ENCODE measurements at regions not wholly inside any gene's neighbourhood (a gene's known extent, or its start where the extent isn't known, plus 50 kb on each side); places are given as distances from the start of the nearest gene placed in this dataset.

- H2AFZ ChIP-seq (ENCODE audit: low read length), result no peak overlapping the region
- H3K27me3 ChIP-seq (replicated peaks in 1 of 4; ENCODE audit: control insufficient read depth in 3 of 4, extremely low read depth in 1 of 4, insufficient read depth in 3 of 4, low read length in 3 of 4), result no peaks in the 10 kb centered on the region
- no peak overlapping the region for H2BK20ac ChIP-seq (ENCODE audit: low read length)
- CTCF ChIA-PET (ENCODE audit: partially characterized antibody), result no interaction called here
- no peak overlapping the region for H2AK5ac ChIP-seq (ENCODE audit: low read depth, low read length)
- no peaks in the 10 kb centered on the region for H4K20me1 ChIP-seq (replicated peaks in 1 of 2; ENCODE audit: control insufficient read depth in 1 of 2, insufficient read depth in 2 of 2, low read length in 2 of 2)
- H2BK5ac ChIP-seq (ENCODE audit: low read depth, low read length), result no peak overlapping the region
- DNase-seq (ENCODE audit: low read depth in 1 of 2, low spot score in 2 of 2) (no peak), FAIRE-seq (no peak)
- H4K5ac ChIP-seq (ENCODE audit: insufficient read length, low read depth, low read length), result no peak overlapping the region
- H3K4me3 ChIP-seq (ENCODE audit: extremely low read depth in 1 of 4, insufficient read depth in 2 of 4, low read depth in 3 of 4, low read length in 4 of 4), result no peak overlapping the region
- H3K23me2 ChIP-seq (ENCODE audit: low read depth, low read length), result no peaks in the 10 kb centered on the region
- H2BK12ac ChIP-seq (ENCODE audit: low read depth, low read length), result no peak overlapping the region
- H3K4me2 ChIP-seq (ENCODE audit: insufficient read depth in 1 of 2, low read depth in 2 of 2, low read length in 2 of 2), result no peak overlapping the region
- no peak overlapping the region for H3K27ac ChIP-seq (ENCODE audit: low read depth, low read length)
- H4K91ac ChIP-seq (replicated peaks; ENCODE audit: insufficient read length, low read length), result no peak overlapping the region
- 79% methylated on average over 3 of the region's 3 CpGs; no CpG with 5 or more reads in 1 of the 2 experiments for WGBS, 2 experiments (ENCODE audit: extremely low coverage in 1 of 2, insufficient coverage in 1 of 2, insufficient read length in 1 of 2, insufficient replicate concordance in 2 of 2, low coverage in 1 of 2, low lambda C conversion rate in 2 of 2, missing lambda C conversion rate in 1 of 2)
- no peak overlapping the region for H2BK15ac ChIP-seq (ENCODE audit: low read length)
- peaks cover 62 to 90% of the 10 kb centered on the region in 2 experiments for H3K9me3 ChIP-seq (ENCODE audit: insufficient read depth in 2 of 2, low read depth in 1 of 2, low read length in 1 of 2)
- H2BK120ac ChIP-seq (replicated peaks; ENCODE audit: low read depth, low read length), result no peak overlapping the region
- POLR2A ChIA-PET (ENCODE audit: partially characterized antibody), result no interaction called here
- H3K9ac ChIP-seq (replicated peaks in 1 of 4; ENCODE audit: extremely low read depth in 1 of 4, low read depth in 3 of 4, low read length in 3 of 4), result no peak overlapping the region
- no peak overlapping the region for H3K4ac ChIP-seq (replicated peaks; ENCODE audit: insufficient read length, low read depth, low read length)
- H3K23ac ChIP-seq (ENCODE audit: insufficient read length), result no peak overlapping the region
- H3K18ac ChIP-seq (ENCODE audit: extremely low read depth, low read length), result no peak overlapping the region
- no peak overlapping the region for H3K56ac ChIP-seq (replicated peaks; ENCODE audit: insufficient read length, low read depth, low read length)
- no peaks in the 10 kb centered on the region for H3K4me1 ChIP-seq (replicated peaks in 1 of 4; ENCODE audit: control insufficient read depth in 3 of 4, insufficient read depth in 4 of 4, low read length in 3 of 4)
- no peaks in the 10 kb centered on the region; a peak in 1 of 8 replicates for H3K36me3 ChIP-seq (ENCODE audit: control insufficient read depth in 2 of 4, insufficient read depth in 4 of 4, low read length in 3 of 4)
- TF ChIP-seq EGR1 (IDR thresholded peaks at IDR 0.05; ENCODE audit: borderline replicate concordance, low read depth, low read length) (no peak), POLR2AphosphoS5 (IDR thresholded peaks at IDR 0.05; ENCODE audit: low read depth, low read length) (no peak), CTBP2 (IDR thresholded peaks at IDR 0.05; ENCODE audit: borderline replicate concordance, insufficient read depth, insufficient read length, low read length) (no peak), RNF2 (IDR thresholded peaks at IDR 0.05; ENCODE audit: borderline replicate concordance, low read depth, low read length, missing control alignments, poor library complexity, severe bottlenecking) (no peak), FOSL1 (IDR thresholded peaks at IDR 0.05; ENCODE audit: insufficient read depth, low read depth, low read length) (no peak), HDAC6 (IDR thresholded peaks at IDR 0.05; ENCODE audit: low read depth, low read length) (no peak), TAF1 (IDR thresholded peaks at IDR 0.05; ENCODE audit: low read depth, low read length) (no peak), SRF (IDR thresholded peaks at IDR 0.05; ENCODE audit: low read depth, low read length) (no peak), POLR2A (IDR thresholded peaks at IDR 0.05; ENCODE audit: control extremely low read depth in 1 of 2, low read depth in 2 of 2, low read length in 2 of 2) (no peak), KDM4A (IDR thresholded peaks at IDR 0.05; ENCODE audit: low read depth, low read length, severe bottlenecking) (no peak), RBBP5 (IDR thresholded peaks at IDR 0.05; ENCODE audit: borderline replicate concordance, low read depth, low read length) (no peak), KDM5A (IDR thresholded peaks at IDR 0.05; ENCODE audit: low read length) (no peak), CHD1 (IDR thresholded peaks at IDR 0.05; ENCODE audit: low read depth, low read length) (no peak)
- no peaks in the 10 kb centered on the region for H3K79me1 ChIP-seq (ENCODE audit: low read depth, low read length)
- no peaks in the 10 kb centered on the region for H3K79me2 ChIP-seq (ENCODE audit: control insufficient read depth in 1 of 2, insufficient read depth in 2 of 2, low read length in 2 of 2)
- no peak overlapping the region for H3K14ac ChIP-seq (ENCODE audit: insufficient read length)
- H4K8ac ChIP-seq (ENCODE audit: extremely low read depth, insufficient read depth, low read length), result no peak overlapping the region
Observed at GRCh38 chr2:94769733-94770132, 101.5 kb upstream of the TEKT4 start.
